ENCODE measurements at regions not wholly inside any gene's neighbourhood (a gene's known extent, or its start where the extent isn't known, plus 50 kb on each side); places are given as distances from the start of the nearest gene placed in this dataset.

GRCh38 chr2:59885541-59885940 is 667.9 kb downstream of the BCL11A start:
- no peak overlapping the region for H3K4me3 ChIP-seq (replicated peaks; ENCODE audit: insufficient read depth, low read length)
- H3K27me3 ChIP-seq (ENCODE audit: insufficient read depth, poor library complexity, severe bottlenecking) = no peaks in the 10 kb centered on the region
- TF ChIP-seq CTCF (IDR thresholded peaks at IDR 0.05; ENCODE audit: insufficient read depth, low read length) = no peak
- TF ChIP-seq SPI1 (IDR thresholded peaks at IDR 0.05; ENCODE audit: borderline replicate concordance, low read depth) = no peak
- no peak for TF ChIP-seq POLR2AphosphoS5 (IDR thresholded peaks at IDR 0.05; ENCODE audit: low read depth)
- TF ChIP-seq REST (IDR thresholded peaks at IDR 0.05; ENCODE audit: insufficient replicate concordance, low read depth) = no peak
- no peak for TF ChIP-seq GABPA (IDR thresholded peaks at IDR 0.05; ENCODE audit: low read depth)
- no peak for DNase-seq (ENCODE audit: low read depth in 1 of 2, low spot score in 1 of 2)
- H3K27ac ChIP-seq (replicated peaks) = no peak overlapping the region

- Histone ChIP-seq H3K27me3 (ENCODE audit: insufficient read depth, poor library complexity, severe bottlenecking) (no peaks in the 10 kb centered on the region), H3K27ac (replicated peaks) (no peak overlapping the region), H3K4me3 (replicated peaks; ENCODE audit: insufficient read depth, low read length) (no peak overlapping the region)
- DNase-seq (ENCODE audit: low read depth in 1 of 2, low spot score in 1 of 2) = no peak
- TF ChIP-seq REST (IDR thresholded peaks at IDR 0.05; ENCODE audit: insufficient replicate concordance, low read depth) (no peak), CTCF (IDR thresholded peaks at IDR 0.05; ENCODE audit: insufficient read depth, low read length) (no peak), POLR2AphosphoS5 (IDR thresholded peaks at IDR 0.05; ENCODE audit: low read depth) (no peak), GABPA (IDR thresholded peaks at IDR 0.05; ENCODE audit: low read depth) (no peak), SPI1 (IDR thresholded peaks at IDR 0.05; ENCODE audit: borderline replicate concordance, low read depth) (no peak)
These were observed 669.3 kb downstream of the BCL11A start for GRCh38 chr2:59884166-59884565.

- no peak for DNase-seq (ENCODE audit: low read depth in 1 of 2, low spot score in 1 of 2)
- no peak for TF ChIP-seq GABPA (IDR thresholded peaks at IDR 0.05; ENCODE audit: low read depth)
- TF ChIP-seq POLR2AphosphoS5 (IDR thresholded peaks at IDR 0.05; ENCODE audit: low read depth) = no peak
- no peak for TF ChIP-seq REST (IDR thresholded peaks at IDR 0.05; ENCODE audit: insufficient replicate concordance, low read depth)
- no peak for TF ChIP-seq CTCF (IDR thresholded peaks at IDR 0.05; ENCODE audit: insufficient read depth, low read length)
- TF ChIP-seq SPI1 (IDR thresholded peaks at IDR 0.05; ENCODE audit: borderline replicate concordance, low read depth) = no peak
- H3K27me3 ChIP-seq (ENCODE audit: insufficient read depth, poor library complexity, severe bottlenecking) = no peaks in the 10 kb centered on the region
- H3K4me3 ChIP-seq (replicated peaks; ENCODE audit: insufficient read depth, low read length) = no peak overlapping the region
- H3K27ac ChIP-seq (replicated peaks) = no peak overlapping the region
These were observed 670.6 kb downstream of the BCL11A start for GRCh38 chr2:59882822-59883221.

Measured in HL-60 (cell line).